Upper lobe of left lung (tissue), 6 donors: ENCODE measurements at regions not wholly inside any gene's neighbourhood (a gene's known extent, or its start where the extent isn't known, plus 50 kb on each side); places are given as distances from the start of the nearest gene placed in this dataset.

Experiments
- ATAC-seq, 2 donors: fragments of 200-7000 bp; cut with Tn5 transposase; one replicate each; pipeline ENCODE4 v1.9.1; 2022; ENCODE audit warnings: mild to moderate bottlenecking in 2 of 2, moderate library complexity in 2 of 2; ENCODE audit not compliant: low FRiP score in 2 of 2
- DNase-seq, 2 donors: peaks; one replicate each; pipeline ENCODE4 v3.0.0-alpha.2; 2019 to 2020
- H3K27ac ChIP-seq, 4 donors: fragments of 200-600 bp; sonication (generic); one replicate each; pipeline ENCODE4 v1.5.1; 2016 to 2019
- H3K27me3 ChIP-seq, 4 donors: fragments of 200-600 bp; sonication (generic); one replicate each; pipeline ENCODE4 v1.5.1; 2017 to 2019
- H3K36me3 ChIP-seq, 4 donors: fragments of 200-600 bp; sonication (generic); one replicate each; pipeline ENCODE4 v1.5.1; 2016 to 2019
- H3K4me1 ChIP-seq, 4 donors: fragments of 200-600 bp; sonication (generic); one replicate each; pipeline ENCODE4 v1.5.1; 2018 to 2019
- H3K4me3 ChIP-seq, 4 donors: fragments of 200-600 bp; sonication (generic); one replicate each; pipeline ENCODE4 v1.5.1; 2017 to 2019; ENCODE audit warnings: mild to moderate bottlenecking in 2 of 4, moderate library complexity in 1 of 4
- H3K9me3 ChIP-seq, 4 donors: fragments of 200-600 bp; sonication (generic); one replicate each; pipeline ENCODE4 v1.5.1; 2018 to 2019
- EP300 ChIP-seq, 4 donors: sonication (generic); formaldehyde crosslinking; IDR thresholded peaks; one replicate each; pipeline ENCODE4 v1.5.1; 2017; ENCODE audit warnings: antibody characterized with exemption in 4 of 4, control low read depth in 2 of 4
- POLR2A ChIP-seq, 4 donors: fragments of 450-650 bp; IDR thresholded peaks; one replicate each; pipeline ENCODE4 v1.5.1; 2016 to 2017; ENCODE audit warnings: antibody characterized with exemption in 4 of 4, mild to moderate bottlenecking in 2 of 4
- POLR2AphosphoS5 ChIP-seq, 2 donors: sonication (generic); formaldehyde crosslinking; IDR thresholded peaks; one replicate each; pipeline ENCODE4 v1.5.1; 2017; ENCODE audit warnings: antibody characterized with exemption in 2 of 2
- WGBS, 2 donors: methylation state at CpG; one replicate each; pipeline ENCODE4 v1.1.5; 2017 to 2018; 5-methylcytosine and 5-hydroxymethylcytosine counted together
- TF ChIP-seq, protein P1 (sequence below), 6 experiments: fragments of 450-650 bp in 4 of 6; fragments of 200-600 bp in 2 of 6; sonication (generic) in 2 of 6; IDR thresholded peaks; one replicate each; pipeline ENCODE4 v1.5.1; 2016 to 2019; ENCODE audit warnings: antibody characterized with exemption in 6 of 6
- donor health status: DM: no; HTN: no; CAD: no; lungs with moderate emphysema.
- donor health status: DM: no; HTN: yes; CAD: no; lungs with severe emphysema.

DNA sequence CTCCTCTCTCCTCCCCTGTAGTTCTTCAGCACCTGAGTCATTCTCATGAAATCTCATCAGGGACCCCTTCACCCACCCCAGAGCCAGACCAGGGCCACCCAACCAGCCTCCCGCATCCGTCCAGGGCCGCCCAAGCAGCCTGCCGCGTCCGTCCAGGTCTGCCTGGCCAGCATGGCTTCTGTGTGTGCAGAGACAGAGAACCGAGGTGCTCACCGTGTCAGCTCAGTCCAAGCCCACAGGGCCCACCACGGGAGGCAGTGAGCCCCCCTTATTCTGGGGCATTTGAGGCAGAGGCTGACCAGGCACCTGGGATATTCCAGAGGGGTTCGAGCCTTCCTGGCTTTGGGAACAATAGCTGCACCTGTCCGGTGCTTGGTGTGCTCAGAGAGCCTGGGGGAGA is 1117.3 kb downstream of the BRD1 start:
- Histone ChIP-seq H3K4me1 (no peaks in the 10 kb centered on the region), H3K36me3 (no peaks in the 10 kb centered on the region), H3K27me3 (no peaks in the 10 kb centered on the region), H3K9me3 (no peaks in the 10 kb centered on the region), H3K27ac (no peak overlapping the region), H3K4me3 (no peak overlapping the region)
- no peak for DNase-seq
- no peak for TF ChIP-seq EP300 (IDR thresholded peaks at IDR 0.05)
- no peak for TF ChIP-seq POLR2AphosphoS5 (IDR thresholded peaks at IDR 0.05)
- TF ChIP-seq, protein P1, sequence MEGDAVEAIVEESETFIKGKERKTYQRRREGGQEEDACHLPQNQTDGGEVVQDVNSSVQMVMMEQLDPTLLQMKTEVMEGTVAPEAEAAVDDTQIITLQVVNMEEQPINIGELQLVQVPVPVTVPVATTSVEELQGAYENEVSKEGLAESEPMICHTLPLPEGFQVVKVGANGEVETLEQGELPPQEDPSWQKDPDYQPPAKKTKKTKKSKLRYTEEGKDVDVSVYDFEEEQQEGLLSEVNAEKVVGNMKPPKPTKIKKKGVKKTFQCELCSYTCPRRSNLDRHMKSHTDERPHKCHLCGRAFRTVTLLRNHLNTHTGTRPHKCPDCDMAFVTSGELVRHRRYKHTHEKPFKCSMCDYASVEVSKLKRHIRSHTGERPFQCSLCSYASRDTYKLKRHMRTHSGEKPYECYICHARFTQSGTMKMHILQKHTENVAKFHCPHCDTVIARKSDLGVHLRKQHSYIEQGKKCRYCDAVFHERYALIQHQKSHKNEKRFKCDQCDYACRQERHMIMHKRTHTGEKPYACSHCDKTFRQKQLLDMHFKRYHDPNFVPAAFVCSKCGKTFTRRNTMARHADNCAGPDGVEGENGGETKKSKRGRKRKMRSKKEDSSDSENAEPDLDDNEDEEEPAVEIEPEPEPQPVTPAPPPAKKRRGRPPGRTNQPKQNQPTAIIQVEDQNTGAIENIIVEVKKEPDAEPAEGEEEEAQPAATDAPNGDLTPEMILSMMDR (IDR thresholded peaks at IDR 0.05) = no peak
- no peak for TF ChIP-seq POLR2A (IDR thresholded peaks at IDR 0.05)
- 78 to 86% methylated on average over 9 to 11 of the region's 11 CpGs for WGBS, 2 donors
- ATAC-seq = no peak

DNA sequence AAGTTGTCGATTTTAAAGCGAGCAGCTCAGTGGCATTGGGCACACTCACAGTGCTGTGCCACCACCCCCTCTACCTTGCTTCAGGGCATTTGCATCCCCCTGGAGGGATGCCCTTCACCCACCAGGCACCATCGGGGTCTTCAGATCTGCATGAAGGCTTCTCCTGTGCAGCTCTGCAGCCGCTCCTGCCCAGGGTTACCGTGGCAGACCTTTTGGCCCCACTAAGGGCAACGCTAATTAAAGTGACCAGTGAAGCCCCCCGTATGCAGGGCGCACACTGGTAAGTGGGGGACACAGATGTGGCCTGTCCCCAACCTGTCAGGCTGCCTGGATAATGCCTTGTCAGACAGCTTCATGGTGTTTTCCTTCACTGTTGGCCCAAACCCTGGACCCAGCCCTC is 1117.7 kb downstream of the BRD1 start:
- 81 to 91% methylated on average over 5 to 6 of the region's 8 CpGs for WGBS, 2 donors
- no peak for ATAC-seq
- no peak for DNase-seq
- TF ChIP-seq, protein P1 (IDR thresholded peaks at IDR 0.05) = no peak
- TF ChIP-seq POLR2AphosphoS5 (IDR thresholded peaks at IDR 0.05) (no peak), EP300 (IDR thresholded peaks at IDR 0.05) (no peak), POLR2A (IDR thresholded peaks at IDR 0.05) (no peak)
- Histone ChIP-seq H3K36me3 (no peaks in the 10 kb centered on the region), H3K4me3 (no peak overlapping the region), H3K4me1 (no peaks in the 10 kb centered on the region), H3K27me3 (no peaks in the 10 kb centered on the region), H3K27ac (no peak overlapping the region), H3K9me3 (no peaks in the 10 kb centered on the region)

DNA sequence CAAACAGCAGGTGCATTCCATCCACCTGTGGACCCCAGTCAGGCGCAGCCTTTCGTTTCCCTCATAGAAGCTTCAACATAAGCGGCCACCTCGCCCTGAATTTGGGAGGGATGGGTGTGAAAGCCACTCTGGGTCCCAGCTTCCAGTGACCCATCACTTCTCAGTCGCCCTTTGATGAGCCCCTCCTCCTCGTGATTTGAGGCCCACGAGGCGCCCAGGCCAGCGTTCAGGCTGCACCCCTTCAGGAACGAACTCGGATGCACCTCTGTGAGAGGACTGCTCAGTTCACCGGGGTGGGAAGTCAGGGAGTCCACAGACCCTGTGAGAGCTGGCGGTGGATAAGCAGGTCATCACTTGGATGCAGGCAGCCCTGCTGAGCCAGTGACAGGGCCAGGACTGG is 1118.2 kb downstream of the BRD1 start:
- TF ChIP-seq EP300 (IDR thresholded peaks at IDR 0.05) (no peak), POLR2A (IDR thresholded peaks at IDR 0.05) (no peak), POLR2AphosphoS5 (IDR thresholded peaks at IDR 0.05) (no peak)
- TF ChIP-seq, protein P1 (IDR thresholded peaks at IDR 0.05) = no peak
- ATAC-seq (no peak), DNase-seq (peak in 1 of 2 donors; percentile 53)
- H3K4me3 ChIP-seq = no peak overlapping the region
- H3K4me1 ChIP-seq = no peaks in the 10 kb centered on the region
- H3K36me3 ChIP-seq = no peaks in the 10 kb centered on the region
- 74 to 88% methylated on average over 6 to 13 of the region's 13 CpGs for WGBS, 2 donors
- H3K27me3 ChIP-seq = no peaks in the 10 kb centered on the region
- H3K9me3 ChIP-seq = no peaks in the 10 kb centered on the region
- no peak overlapping the region for H3K27ac ChIP-seq

DNA sequence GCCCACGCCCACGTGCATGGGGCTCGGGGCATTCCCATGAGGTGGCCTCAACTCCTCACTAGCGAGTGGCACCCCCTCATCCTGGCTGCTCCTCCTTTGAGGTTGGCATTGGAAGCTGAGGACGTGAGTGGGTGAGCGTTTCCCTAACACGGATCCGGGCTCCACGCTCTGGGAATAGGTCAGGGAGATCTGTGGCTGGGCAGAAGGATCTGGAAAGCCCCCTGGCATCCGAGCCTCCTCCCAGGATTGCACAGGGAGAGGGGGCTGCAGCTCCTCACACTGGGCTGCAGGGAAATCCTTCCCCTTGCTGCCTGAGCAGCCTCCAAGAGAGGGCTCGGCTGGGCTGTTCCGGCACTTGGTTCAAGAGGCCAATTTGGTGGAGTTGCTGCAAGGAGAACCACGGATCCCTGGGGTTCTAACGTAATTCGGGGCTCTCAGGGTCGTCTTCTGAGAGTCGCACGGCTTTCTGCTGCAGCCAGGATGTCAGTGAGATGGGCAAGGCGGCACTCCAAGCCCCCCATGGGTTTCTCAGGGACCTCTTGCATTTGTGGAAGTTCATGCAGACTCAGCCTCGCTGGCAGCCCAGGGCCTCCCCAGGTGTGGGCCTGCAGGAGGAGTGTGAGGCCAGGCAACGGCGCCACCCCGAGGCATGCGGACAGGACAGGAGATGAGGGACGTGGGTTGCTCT is 1119.0 kb downstream of the BRD1 start:
- Histone ChIP-seq H3K4me1 (no peaks in the 10 kb centered on the region), H3K9me3 (no peaks in the 10 kb centered on the region), H3K36me3 (no peaks in the 10 kb centered on the region), H3K27ac (no peak overlapping the region), H3K4me3 (no peak overlapping the region), H3K27me3 (no peaks in the 10 kb centered on the region)
- ATAC-seq (no peak), DNase-seq (peak in 1 of 2 donors; percentile 58)
- 83 to 91% methylated on average over 16 to 25 of the region's 25 CpGs for WGBS, 2 donors
- TF ChIP-seq POLR2AphosphoS5 (IDR thresholded peaks at IDR 0.05) (no peak), EP300 (IDR thresholded peaks at IDR 0.05) (no peak), POLR2A (IDR thresholded peaks at IDR 0.05) (no peak)
- TF ChIP-seq, protein P1 (IDR thresholded peaks at IDR 0.05) = no peak
